Activated CD4-positive, CD25-positive, alpha-beta regulatory T cell treated with anti-CD3 and anti-CD28 coated beads, Interleukin-2, amount 50 U/mL, for 24 hours (primary cell): ENCODE measurements at regions not wholly inside any gene's neighbourhood (a gene's known extent, or its start where the extent isn't known, plus 50 kb on each side); places are given as distances from the start of the nearest gene placed in this dataset.

ENCODE experiments used
- ATAC-seq, 2 donors: fragments of 150-1000 bp; cut with Tn5 transposase; one replicate each; pipeline ENCODE4 v1.10.0; 2021; ENCODE audit warnings: mild to moderate bottlenecking in 1 of 2, moderate library complexity in 1 of 2

DNA sequence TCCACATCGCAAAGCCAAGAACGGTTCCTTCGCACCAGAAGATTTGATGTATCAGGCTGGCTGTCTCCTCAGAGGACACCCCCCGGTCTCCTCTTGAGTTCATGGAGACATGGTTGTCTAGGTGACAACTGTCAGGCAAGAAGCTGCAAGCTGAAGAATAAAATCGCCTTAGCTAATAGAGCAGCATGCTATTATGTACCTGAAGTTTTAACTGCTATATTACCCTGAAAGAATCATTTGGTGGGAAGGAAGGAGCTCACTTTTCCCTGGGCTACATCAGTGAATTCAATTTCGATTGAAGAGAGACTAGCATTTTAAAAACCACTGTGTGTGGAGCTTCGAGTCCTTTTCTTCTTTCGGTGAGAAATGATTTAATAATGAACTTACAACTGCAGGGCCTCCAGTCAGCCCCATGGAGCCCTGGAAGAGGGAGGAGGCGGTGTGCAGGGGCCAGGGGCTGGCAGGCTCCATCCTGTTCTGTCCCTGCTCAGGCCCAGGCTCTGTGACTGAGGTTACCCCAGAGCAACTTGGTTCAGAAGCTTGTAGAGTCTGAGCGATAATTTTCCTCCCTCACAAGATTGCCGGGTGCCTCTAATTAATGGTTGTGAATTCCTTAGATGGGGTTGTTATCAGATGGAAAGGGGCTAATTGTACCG is 191.3 kb downstream of the MID1IP1 start:
- ATAC-seq: no peak

DNA sequence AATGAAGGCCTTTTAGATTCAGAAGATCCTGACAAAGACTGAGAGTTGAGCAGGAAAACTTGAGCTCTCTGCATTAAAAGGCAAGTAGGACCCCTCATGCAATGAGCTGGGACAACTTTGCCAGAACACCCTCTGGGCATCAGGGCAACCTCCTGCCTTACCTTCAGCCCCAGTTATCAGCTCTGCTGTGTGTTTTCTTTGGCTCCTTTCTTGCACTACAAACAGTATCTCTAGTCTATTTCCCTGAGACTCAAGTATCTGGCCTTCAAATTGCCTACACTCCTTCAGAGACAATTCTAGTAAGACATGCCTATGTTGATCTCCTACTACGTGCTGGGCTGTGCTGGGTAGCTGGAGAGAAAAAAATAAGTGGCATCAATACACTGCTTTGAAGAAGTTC is 192.2 kb downstream of the MID1IP1 start:
- no peak for ATAC-seq

DNA sequence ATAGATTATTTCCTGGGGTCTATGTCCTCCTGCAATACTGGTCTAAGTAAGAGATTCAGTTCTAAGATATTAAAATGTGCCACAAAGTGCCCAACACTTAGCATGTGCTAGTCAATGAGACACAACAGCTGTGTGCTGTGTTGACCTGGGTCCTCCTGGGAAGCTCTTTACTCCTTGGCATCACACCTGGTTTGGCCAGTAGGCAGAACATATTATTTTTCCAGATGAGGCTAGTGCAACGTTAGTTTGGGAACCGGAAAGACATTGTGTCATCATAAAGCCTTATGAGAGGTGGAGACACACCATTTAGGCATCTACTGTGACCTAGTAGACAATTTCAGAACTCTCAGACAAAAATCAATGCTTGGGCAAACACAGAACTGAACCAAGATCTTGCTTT is 197.8 kb downstream of the MID1IP1 start:
- no peak for ATAC-seq

DNA sequence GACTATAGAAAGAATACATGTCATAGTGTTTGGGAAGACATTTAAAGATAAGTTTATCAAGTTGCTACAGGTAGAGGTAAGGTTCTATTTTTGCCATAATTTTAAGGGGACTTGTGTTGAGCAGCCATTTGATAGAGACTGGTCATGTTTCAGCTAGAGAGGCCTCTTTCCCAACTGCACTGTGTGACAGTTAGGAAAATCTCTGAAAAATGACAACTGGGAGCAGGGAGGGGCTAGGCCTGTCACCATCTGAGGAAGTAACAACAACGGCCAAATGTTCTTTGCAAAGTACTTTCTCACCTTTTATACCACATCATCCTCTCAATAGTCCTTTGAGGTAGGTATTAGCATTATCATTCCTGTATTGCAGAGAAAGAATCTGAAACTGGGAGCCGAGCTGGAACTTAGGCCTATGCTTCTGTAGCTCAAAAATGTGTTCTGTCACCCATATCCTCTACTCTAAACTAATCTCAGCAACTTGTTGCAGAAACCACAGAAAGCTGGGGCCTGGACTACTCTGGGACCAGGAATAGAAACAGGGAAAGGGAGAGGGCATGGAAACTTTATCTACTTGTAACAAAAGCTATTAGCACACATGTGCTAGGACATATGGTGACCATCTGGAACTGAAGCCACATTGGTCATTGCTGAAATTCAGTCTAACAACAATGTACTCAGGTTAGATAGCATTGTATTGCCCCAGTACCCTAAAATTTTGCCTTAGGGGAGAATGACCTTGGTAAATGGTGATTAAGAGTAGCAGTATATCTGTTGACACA is 198.9 kb downstream of the MID1IP1 start:
- ATAC-seq: no peak

DNA sequence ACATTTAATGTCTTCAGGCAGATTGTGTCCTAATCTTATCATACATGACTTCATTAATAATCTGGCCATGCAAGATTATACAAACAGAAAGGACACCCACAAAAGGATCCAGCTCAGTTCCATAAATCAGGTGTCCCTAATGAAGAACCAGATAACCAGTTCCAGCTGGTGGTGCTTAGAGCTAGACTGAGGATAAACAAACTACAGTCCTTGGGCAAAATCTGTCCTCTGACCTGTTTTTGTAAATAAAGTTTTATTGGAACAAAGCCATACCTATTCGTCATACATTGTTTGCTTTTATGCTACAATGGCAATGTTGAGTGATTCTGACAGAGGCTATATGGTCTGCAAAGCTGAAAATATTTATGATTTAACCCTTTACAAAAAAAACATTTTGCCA is 199.5 kb downstream of the MID1IP1 start:
- ATAC-seq: no peak

DNA sequence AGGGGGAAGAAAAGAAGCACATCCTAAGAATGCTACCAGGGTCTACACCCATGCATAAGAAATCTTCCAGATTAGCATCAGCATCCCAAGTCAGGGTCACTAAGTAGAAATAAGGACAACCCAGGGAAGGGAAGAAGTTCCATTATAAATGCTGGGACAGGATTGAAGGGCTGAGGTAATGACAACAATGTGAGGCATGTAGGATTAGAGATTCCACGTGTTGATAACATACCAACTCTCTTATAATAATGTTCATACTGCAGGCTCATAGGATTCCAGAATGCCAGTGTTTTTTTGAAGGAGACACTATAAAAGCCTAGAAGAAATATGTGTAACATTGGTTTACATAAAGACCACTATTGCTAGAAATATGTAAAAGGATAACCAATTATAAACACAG is 201.2 kb downstream of the MID1IP1 start:
- ATAC-seq: no peak

DNA sequence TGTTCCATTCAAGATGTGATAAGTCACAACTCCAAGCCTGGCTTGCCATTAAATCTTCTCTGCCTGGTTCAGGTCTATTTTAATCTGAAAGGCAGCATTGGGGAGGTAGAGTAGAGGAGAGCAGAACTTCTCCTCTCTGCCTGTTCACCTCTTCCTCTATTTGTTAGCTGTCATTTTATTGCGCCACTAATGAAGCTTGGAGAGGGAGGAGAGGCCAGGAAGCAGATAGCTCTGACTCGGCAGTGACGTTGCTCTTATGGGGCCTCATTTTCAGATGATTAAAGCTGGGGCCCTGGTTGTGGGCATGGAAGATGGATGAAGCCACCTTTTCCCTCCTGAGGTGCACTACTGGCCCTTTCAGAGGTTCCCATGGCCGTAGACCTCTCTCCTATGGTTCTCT is 207.3 kb downstream of the MID1IP1 start:
- ATAC-seq: no peak

DNA sequence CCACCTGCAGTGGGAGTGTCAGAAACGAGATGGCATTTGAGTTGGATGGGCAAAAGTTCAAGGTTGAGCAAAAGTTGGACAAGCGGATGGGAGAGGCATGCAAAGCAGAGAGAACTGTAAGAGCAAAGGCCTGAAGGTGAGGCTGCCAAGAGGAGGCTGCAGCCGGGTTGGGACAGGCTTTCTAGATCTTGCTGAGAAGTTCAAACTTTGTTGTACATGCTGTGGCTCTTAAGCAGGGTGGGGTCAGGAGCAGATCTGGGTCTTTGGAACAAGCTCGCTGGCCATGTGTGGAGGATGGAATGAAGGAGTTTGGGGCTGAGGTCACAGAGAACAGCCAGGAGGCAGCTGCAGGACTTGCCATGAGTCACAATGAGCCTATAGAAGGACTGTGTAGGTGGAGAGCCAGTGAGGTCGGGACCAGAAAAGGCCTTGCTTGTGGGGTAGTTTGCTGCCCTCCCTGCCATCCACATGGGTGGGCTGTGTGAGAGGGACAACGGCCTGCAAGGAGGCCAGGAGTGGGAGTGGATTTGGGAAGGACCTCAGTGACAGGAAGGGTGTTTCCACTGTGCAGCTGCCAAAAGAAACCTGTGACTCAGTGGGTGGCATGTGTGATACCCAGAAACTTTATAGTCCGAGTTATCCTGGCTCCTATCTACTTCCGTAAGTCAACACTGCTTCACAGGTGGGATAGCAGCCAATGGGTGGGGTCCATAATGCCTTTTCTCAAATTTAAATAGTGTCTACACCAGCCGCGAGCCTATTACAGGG is 210.4 kb downstream of the MID1IP1 start:
- no peak for ATAC-seq

DNA sequence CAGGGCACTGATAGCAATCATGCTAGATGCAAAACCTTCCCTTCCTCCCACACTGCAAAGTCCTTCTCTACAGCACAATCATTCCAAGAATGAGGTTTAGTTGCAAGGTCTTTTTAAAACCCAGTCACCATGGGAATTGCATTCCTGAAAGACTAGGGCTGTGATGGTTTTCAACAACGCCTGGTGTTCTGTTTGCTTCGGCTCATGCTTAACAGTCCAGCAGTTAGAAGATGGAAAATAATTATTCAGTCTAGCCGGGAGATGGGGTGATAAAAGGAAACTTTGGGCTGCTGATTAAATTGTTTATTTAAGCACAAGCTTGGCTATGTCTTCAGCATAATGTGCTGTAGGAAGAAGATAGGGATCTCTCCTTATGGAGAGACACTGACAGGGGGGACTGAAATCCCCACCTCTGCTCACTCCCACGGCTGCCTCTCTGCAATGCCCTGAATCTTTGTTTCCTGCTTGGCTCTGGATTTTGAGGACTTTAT is 211.4 kb downstream of the MID1IP1 start:
- ATAC-seq: no peak

DNA sequence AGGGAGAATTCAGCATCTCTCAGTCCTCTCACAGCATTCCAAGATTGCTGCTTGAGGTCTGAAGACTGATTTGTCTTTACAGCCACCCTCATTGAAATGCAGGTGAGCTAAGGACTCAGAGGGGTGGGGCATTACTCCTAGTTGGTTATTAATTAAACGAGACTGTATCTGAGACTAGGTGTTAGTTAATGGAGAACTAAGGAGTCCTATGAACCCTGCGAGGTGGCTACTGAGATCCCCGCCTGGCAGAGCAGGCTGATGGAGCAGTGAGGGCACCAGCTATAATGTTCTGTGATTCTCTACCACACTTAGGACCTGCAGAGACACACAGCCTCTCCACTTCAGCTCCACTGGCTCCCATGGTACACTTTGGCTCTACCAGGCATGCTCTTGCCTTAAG is 215.3 kb downstream of the MID1IP1 start:
- no peak for ATAC-seq

DNA sequence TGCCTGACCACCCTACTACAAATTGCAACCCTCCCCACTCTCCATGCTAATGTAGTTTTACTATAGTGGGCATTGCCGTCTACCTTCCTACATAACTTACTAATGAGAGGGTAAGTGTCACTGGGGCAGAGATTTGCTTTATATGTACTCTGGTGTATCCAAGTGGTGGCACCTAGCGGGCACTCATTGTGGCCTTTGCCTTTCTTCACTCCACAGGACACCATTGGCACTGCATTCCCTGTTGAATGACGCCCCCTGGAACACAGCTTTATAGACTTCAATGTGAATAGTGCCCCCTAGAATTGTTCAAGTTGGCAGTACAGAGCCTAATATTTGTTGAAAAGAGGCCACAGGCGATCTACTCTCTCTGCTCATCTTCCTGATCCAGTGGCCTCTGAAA is 215.8 kb downstream of the MID1IP1 start:
- ATAC-seq: no peak

DNA sequence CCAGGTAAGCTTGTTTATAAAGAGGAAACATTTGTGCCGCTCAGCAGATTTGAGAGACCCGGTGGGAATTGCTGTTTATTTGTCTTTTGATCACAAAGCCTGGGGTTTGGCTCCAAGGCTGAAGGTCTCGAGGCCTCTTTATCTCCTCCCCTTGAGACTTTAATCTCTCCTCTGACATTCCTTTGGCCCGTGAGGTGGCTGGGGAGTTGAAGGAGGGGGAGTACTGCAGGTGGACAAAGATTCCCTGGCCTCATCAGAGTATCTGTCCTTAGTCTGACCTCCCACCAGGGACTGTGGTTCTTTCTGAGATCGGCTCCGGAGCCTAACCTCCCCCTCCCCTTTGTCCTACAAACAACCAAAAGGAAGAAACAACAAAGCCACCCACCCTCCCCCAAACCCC is 216.5 kb downstream of the MID1IP1 start:
- ATAC-seq: no peak

DNA sequence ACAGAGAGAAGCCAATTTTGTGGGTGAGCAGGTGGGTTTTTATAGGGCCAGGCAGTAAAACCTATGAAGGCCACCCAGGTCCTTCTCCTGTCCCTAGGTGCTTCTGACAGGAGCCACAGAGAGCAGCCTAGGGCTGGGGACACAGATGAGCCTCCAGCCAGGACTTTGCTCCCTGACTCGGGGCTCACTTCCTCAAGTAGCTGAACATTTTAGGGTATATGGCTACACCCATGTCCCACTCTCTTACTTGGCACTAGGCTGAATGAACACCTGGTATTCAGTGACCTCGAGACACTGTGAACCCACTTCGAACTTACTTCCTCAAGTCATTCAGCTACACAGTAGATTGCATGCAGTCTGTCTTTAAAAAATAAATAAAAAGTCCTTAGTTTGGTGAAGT is 217.3 kb downstream of the MID1IP1 start:
- ATAC-seq: no peak

DNA sequence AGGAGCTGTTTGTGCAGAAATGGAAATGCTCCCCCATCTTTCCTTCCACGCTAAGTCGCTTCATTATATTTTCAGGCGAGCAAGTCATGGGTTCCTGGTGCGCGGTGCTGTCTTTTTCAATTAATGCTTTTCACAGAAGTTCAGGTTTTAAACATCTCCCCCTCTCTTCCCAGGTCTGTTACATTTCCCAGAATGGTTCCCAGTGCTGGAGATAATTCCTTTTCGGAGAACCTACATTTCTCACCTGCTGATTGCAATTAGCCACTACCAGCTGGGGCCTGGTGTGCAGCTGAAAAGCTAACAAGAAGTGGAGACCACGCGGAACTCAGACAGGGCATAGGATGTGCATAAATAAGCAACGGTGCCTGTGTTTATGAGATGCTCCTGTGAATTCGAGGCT is 217.8 kb downstream of the MID1IP1 start:
- no peak for ATAC-seq

DNA sequence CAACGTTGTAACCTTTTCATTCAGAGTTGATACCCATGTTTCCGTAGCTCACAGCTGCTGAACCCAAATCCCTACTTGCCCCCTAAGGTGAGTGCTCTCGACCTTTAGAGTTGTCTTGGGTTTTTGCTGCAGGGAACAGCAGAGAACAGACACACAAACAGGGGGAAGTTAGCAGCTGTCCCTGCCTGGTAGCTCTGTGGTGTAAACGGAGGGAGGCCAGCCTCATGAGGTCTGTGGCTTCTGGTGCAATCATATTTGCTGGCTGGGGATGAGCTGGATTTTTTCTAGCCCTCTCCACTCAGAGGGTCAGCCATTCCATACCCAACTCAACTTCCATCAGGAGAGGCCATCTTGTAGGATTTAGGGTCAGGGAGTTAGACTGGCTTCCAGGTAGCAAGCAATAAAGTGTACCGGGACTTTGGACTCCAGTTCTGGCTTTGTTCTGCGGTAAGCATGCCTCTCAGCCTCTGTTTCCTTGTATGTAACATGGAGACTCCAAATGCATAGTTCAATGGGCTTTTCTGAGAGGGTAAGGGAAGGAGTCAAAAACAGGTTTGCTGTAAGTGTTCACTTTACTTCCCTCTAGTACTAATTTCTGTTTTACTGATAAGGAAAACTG is 218.9 kb downstream of the MID1IP1 start:
- ATAC-seq: no peak

DNA sequence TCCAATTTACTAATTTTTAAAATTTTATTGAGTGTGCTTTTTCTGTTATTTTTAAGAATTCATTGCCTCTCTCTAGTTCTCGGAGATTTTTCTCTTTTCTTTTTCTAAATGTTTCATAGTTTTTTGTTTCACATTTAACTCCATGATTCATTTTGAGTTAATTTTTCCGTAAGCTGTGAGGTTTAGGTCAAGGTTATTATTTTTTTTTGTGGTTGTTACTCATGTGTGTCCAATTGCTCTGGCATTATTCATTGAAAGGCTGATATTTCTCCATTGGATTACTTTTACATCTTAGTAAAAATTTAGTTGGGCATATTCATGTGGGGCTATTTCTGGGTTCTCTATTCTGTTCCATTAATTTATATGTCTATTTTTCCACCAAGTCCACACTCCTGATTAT is 220.8 kb downstream of the MID1IP1 start:
- no peak for ATAC-seq

DNA sequence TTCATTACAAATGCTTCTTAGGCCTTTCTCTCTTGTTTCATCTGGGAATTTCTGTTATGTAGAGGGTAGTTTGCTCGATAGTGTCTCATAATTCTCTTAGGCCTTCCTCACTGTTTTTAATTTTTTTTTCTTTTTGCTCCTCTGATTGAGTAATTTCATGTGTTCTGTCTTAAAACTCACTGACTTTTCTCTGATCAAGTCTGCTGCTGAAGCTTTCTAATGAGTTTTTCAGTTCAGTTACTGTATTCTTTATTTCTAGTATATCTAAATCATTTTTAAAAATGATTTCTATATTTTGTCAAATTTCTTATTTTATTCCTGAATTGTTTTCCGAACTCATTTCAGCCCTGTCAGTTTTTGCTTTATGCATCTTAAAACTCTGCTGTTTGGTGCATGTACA is 228.0 kb downstream of the MID1IP1 start:
- no peak for ATAC-seq

DNA sequence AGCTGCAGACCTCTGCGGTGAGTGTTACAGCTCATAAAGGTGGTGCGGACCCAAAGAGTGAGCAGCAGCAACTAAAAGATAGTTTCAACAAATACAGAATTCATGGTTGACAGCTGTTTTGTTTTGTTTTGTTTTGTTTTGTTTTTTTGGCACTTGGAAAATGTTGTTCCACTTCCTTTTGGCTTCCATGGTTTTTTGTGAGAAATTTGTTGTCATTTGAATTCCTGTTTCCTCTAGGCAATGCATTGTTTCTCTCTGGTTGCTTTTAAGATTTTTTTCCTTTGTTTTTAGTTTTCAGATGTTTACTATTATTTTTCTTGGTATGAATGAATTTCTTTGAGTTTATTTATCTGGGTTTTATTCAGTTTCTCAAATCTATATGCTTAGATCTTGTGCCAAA is 229.4 kb downstream of the MID1IP1 start:
- no peak for ATAC-seq

DNA sequence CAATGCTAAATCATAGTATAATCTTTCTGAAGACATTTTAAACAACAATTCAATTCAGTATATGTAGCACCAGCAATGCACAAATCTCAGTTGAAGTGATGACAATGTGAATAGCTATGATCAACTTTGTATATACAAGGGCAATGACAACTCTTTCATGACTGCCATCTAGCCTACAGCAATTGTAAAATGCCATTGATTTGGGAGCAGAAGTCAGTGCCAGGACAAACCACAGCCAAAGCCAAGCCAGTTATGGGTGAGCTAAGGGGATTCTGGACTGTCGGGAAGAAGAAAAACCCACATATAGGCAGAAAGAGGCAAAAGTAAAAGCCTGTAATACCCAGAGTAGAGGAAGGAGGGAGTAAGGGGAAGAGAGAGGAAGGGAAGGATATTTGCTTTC is 238.6 kb downstream of the MID1IP1 start:
- no peak for ATAC-seq

DNA sequence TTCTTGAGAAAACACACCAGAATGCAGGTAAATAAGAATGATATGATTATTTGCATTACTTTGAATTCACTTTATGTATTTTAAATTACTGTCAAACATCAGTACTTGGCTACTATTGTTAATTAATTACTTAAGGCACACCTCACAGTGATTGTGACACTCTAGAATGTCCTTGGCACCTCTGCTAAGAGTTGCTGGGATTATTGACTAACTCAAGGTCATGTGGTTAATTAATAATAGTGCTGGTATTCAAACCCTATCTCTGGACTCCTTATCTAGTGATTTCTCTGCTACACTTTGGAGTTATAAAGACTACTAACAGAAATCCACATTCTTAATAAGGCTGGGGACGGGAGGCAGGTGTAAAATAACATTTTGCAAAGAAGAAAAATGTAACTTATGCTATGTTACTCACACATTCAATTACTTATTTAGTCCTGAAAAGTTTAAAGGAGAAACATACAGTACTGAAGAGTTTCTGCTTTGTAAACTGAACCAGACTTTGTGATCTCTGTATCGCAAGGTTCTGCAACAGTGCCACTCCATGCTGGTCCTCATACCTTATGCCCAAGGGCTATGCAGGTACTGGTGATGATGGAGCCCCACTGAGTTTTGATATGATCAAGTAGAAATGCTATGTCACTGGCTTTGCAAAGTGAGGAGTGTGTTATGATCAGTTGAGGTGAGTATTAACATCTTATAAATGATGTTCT is 242.7 kb downstream of the MID1IP1 start:
- no peak for ATAC-seq

DNA sequence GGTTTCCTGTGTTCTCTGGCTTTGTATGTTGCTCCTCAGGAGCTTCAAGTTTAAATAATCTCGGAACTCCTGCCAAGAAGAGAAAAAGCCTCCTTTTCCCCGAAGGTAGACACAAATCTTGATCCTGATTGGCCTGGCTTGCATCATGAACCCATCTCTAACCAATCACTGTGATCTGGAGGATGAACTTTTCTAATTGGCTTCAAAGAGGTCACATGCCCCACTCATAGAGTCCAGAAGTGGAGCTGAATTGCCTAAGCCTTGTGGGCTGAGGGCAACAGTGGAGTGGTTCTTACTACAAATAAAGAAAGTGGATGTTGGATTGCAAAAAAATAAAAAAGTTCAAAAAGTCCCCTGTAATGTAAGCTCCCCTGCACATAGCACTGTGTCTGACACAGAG is 245.9 kb downstream of the MID1IP1 start:
- no peak for ATAC-seq

DNA sequence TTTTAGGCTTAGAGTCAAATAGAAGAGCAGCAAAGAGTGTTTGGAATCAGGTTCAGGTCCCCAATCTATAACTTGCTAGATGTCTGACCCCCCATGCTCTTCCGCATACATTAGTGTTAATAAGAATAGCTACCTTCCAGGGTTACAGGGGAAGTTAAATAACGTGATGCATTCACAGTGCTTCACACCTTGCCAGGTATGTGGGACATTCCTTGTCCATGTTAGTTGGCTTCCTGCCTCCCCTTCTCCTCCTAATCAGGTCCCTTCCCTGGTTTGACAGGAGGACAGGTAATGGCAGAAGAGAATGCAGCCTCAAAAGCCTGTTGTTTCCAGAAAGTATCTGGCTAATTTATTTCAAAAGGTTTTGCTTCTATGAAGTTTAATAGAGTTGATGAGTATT is 248.7 kb downstream of the MID1IP1 start:
- no peak for ATAC-seq

DNA sequence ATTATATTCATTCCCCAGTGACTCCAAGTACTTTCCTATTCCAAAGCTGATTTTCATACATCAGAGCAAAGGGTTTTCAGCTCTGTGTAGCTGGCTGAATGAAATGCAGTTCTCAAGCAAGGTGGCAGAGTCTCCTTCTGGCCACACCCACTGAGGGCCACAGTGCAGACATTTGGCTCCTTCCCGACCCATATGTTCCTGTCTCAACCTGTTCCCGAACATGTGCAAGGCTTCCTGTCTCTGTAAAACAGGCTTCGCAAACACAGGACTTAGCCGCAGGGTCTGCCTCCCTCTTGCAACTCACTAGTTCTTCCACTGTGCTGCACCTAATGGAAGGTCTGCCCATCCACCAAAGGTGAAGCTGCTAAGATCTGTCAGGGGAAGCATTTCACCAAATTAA is 249.2 kb downstream of the MID1IP1 start:
- ATAC-seq: no peak
